ENCODE measurements at regions not wholly inside any gene's neighbourhood (a gene's known extent, or its start where the extent isn't known, plus 50 kb on each side); places are given as distances from the start of the nearest gene placed in this dataset.

- Histone ChIP-seq H3K14ac (ENCODE audit: insufficient read length) (no peak overlapping the region), H3K36me3 (ENCODE audit: control insufficient read depth in 2 of 4, insufficient read depth in 4 of 4, low read length in 3 of 4) (no peaks in the 10 kb centered on the region), H3K4me1 (replicated peaks in 1 of 4; ENCODE audit: control insufficient read depth in 3 of 4, insufficient read depth in 4 of 4, low read length in 3 of 4) (peaks cover 0 to 3% (median 2%) of the 10 kb centered on the region in 4 experiments; a peak in 3 of 7 replicates), H4K91ac (replicated peaks; ENCODE audit: insufficient read length, low read length) (no peak overlapping the region), H3K27ac (ENCODE audit: low read depth, low read length) (no peak overlapping the region), H3K4me3 (ENCODE audit: extremely low read depth in 1 of 4, insufficient read depth in 2 of 4, low read depth in 3 of 4, low read length in 4 of 4) (no peak overlapping the region), H3K23ac (ENCODE audit: insufficient read length) (no peak overlapping the region), H4K20me1 (replicated peaks in 1 of 2; ENCODE audit: control insufficient read depth in 1 of 2, insufficient read depth in 2 of 2, low read length in 2 of 2) (no peaks in the 10 kb centered on the region), H3K9ac (replicated peaks in 1 of 4; ENCODE audit: extremely low read depth in 1 of 4, low read depth in 3 of 4, low read length in 3 of 4) (no peak overlapping the region), H3K4me2 (ENCODE audit: insufficient read depth in 1 of 2, low read depth in 2 of 2, low read length in 2 of 2) (no peak overlapping the region), H2BK5ac (ENCODE audit: low read depth, low read length) (no peak overlapping the region), H3K23me2 (ENCODE audit: low read depth, low read length) (no peaks in the 10 kb centered on the region), H3K4ac (replicated peaks; ENCODE audit: insufficient read length, low read depth, low read length) (no peak overlapping the region), H3K27me3 (replicated peaks in 1 of 4; ENCODE audit: control insufficient read depth in 3 of 4, extremely low read depth in 1 of 4, insufficient read depth in 3 of 4, low read length in 3 of 4) (no peaks in the 10 kb centered on the region), H2BK120ac (replicated peaks; ENCODE audit: low read depth, low read length) (no peak overlapping the region), H2BK12ac (ENCODE audit: low read depth, low read length) (no peak overlapping the region), H2AK5ac (ENCODE audit: low read depth, low read length) (no peak overlapping the region), H3K18ac (ENCODE audit: extremely low read depth, low read length) (no peak overlapping the region), H4K5ac (ENCODE audit: insufficient read length, low read depth, low read length) (no peak overlapping the region), H4K8ac (ENCODE audit: extremely low read depth, insufficient read depth, low read length) (no peak overlapping the region), H2AFZ (ENCODE audit: low read length) (no peak overlapping the region), H2BK15ac (ENCODE audit: low read length) (no peak overlapping the region), H2BK20ac (ENCODE audit: low read length) (no peak overlapping the region), H3K79me1 (ENCODE audit: low read depth, low read length) (no peaks in the 10 kb centered on the region), H3K79me2 (ENCODE audit: control insufficient read depth in 1 of 2, insufficient read depth in 2 of 2, low read length in 2 of 2) (no peaks in the 10 kb centered on the region), H3K9me3 (ENCODE audit: insufficient read depth in 2 of 2, low read depth in 1 of 2, low read length in 1 of 2) (no peaks in the 10 kb centered on the region), H3K56ac (replicated peaks; ENCODE audit: insufficient read length, low read depth, low read length) (no peak overlapping the region)
- DNase-seq (ENCODE audit: low read depth in 1 of 2, low spot score in 2 of 2): no peak
- FAIRE-seq: no peak
- POLR2A ChIA-PET (ENCODE audit: partially characterized antibody): no interaction called here
- TF ChIP-seq SP2 (IDR thresholded peaks at IDR 0.05; ENCODE audit: low read length) (no peak), KDM1A (IDR thresholded peaks at IDR 0.05; ENCODE audit: borderline replicate concordance, low read length) (no peak), CTBP2 (IDR thresholded peaks at IDR 0.05; ENCODE audit: borderline replicate concordance, insufficient read depth, insufficient read length, low read length) (no peak), JUN (IDR thresholded peaks at IDR 0.05; ENCODE audit: low read depth, low read length) (no peak), GABPA (IDR thresholded peaks at IDR 0.05; ENCODE audit: borderline replicate concordance, insufficient read depth, low read length) (no peak), E2F6 (IDR thresholded peaks at IDR 0.05) (no peak), SRF (IDR thresholded peaks at IDR 0.05; ENCODE audit: low read depth, low read length) (no peak), POU5F1 (IDR thresholded peaks at IDR 0.05; ENCODE audit: low read depth, low read length) (no peak), EGR1 (IDR thresholded peaks at IDR 0.05; ENCODE audit: borderline replicate concordance, low read depth, low read length) (no peak), EP300 (IDR thresholded peaks at IDR 0.05; ENCODE audit: borderline replicate concordance in 1 of 2, low read depth in 2 of 2, low read length in 2 of 2) (no peak), ASH2L (IDR thresholded peaks at IDR 0.05; ENCODE audit: low read length) (no peak), RXRA (IDR thresholded peaks at IDR 0.05; ENCODE audit: insufficient read depth, low read depth, low read length) (no peak), KDM4A (IDR thresholded peaks at IDR 0.05; ENCODE audit: low read depth, low read length, severe bottlenecking) (no peak), CBX8 (IDR thresholded peaks at IDR 0.05; ENCODE audit: borderline replicate concordance, low read depth, low read length) (no peak)
- 97% methylated on average over 5 of the region's 5 CpGs; no CpG with 5 or more reads in 1 of the 2 experiments for WGBS, 2 experiments (ENCODE audit: extremely low coverage in 1 of 2, insufficient coverage in 1 of 2, insufficient read length in 1 of 2, insufficient replicate concordance in 2 of 2, low coverage in 1 of 2, low lambda C conversion rate in 2 of 2, missing lambda C conversion rate in 1 of 2)
- CTCF ChIA-PET (ENCODE audit: partially characterized antibody): interaction anchor here (1.0 to 1.9 kb wide), 4 partner anchors 11 to 342 kb away, joined by 3 to 5 read pairs (median 4); no protein-coding TSS in a partner anchor
Measured at GRCh38 chr11:19400296-19400695, 159.6 kb upstream of the E2F8 start.
